ENCODE measurements at regions not wholly inside any gene's neighbourhood (a gene's known extent, or its start where the extent isn't known, plus 50 kb on each side); places are given as distances from the start of the nearest gene placed in this dataset.

DNA sequence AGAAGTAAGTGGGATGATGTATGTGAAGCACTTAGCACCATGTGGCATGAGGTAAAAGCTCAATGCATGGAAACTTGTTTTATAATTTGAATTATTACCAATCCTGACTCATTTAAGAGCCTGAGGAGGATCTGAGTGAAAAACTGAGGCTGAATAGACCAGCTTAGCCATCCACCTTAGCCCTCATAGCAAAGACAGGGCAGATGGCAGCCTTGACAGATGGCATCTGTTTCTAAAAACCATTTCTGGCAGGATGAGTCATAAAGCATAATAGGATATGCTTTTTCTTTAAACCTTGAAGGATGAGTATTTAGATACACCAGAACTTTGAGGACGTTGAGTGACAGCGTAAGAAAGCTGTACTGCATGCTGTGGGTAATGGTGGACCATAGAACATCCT is 61.0 kb upstream of the NAV2 start:
- in situ Hi-C loops (cut with MboI; ENCODE audit: low pct_unique_long_range_greater_than_20kb, low sequenced_read_pairs, unreplicated experiment) = no loop called here
- no peak for DNase-seq (ENCODE audit: low spot score)
- TF ChIP-seq, protein P1, sequence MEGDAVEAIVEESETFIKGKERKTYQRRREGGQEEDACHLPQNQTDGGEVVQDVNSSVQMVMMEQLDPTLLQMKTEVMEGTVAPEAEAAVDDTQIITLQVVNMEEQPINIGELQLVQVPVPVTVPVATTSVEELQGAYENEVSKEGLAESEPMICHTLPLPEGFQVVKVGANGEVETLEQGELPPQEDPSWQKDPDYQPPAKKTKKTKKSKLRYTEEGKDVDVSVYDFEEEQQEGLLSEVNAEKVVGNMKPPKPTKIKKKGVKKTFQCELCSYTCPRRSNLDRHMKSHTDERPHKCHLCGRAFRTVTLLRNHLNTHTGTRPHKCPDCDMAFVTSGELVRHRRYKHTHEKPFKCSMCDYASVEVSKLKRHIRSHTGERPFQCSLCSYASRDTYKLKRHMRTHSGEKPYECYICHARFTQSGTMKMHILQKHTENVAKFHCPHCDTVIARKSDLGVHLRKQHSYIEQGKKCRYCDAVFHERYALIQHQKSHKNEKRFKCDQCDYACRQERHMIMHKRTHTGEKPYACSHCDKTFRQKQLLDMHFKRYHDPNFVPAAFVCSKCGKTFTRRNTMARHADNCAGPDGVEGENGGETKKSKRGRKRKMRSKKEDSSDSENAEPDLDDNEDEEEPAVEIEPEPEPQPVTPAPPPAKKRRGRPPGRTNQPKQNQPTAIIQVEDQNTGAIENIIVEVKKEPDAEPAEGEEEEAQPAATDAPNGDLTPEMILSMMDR (IDR thresholded peaks at IDR 0.05; ENCODE audit: extremely low read depth, insufficient read depth, missing control alignments) = no peak

DNA sequence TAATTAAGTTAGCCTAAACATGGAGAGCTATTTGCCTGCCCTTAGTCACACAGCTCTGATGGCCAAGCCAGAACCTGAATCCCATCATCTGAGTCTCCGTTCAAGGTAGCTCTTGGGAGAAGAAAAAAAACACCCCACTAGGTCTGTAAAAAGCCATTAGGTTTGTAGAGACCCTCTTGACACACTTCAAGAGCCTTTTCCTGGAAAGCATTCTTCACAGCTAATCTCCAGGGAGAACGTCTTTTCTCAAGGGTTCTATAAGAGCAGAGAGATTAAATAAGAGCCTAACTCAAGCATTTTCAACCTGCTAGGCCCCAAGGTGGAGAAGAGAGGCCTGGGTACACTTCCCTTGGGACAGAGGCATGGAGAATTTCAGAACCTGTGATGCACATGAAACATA is 61.6 kb upstream of the NAV2 start:
- in situ Hi-C loops (cut with MboI; ENCODE audit: low pct_unique_long_range_greater_than_20kb, low sequenced_read_pairs, unreplicated experiment) = no loop called here
- TF ChIP-seq, protein P1 (IDR thresholded peaks at IDR 0.05; ENCODE audit: extremely low read depth, insufficient read depth, missing control alignments) = no peak
- no peak for DNase-seq (ENCODE audit: low spot score)

DNA sequence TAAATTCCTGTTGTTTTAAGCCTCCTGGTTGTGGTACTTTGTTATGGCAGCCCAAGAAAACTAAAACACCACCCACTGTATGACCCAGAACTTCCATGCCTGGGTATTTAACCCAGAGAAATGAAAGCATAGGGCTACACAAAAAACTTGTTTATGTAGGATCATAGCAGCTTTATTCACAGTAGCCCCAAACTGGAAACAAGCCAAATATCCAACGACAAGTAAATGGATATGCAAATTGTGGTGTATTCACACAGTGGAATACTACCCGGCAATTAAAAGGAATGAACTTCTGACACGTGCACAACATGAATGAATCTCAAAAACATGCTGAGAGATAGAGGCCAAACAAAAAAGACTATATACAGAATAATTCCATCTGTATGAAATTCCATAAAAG is 62.2 kb upstream of the NAV2 start:
- DNase-seq (ENCODE audit: low spot score) = no peak
- TF ChIP-seq, protein P1 (IDR thresholded peaks at IDR 0.05; ENCODE audit: extremely low read depth, insufficient read depth, missing control alignments) = no peak
- in situ Hi-C loops (cut with MboI; ENCODE audit: low pct_unique_long_range_greater_than_20kb, low sequenced_read_pairs, unreplicated experiment) = no loop called here

DNA sequence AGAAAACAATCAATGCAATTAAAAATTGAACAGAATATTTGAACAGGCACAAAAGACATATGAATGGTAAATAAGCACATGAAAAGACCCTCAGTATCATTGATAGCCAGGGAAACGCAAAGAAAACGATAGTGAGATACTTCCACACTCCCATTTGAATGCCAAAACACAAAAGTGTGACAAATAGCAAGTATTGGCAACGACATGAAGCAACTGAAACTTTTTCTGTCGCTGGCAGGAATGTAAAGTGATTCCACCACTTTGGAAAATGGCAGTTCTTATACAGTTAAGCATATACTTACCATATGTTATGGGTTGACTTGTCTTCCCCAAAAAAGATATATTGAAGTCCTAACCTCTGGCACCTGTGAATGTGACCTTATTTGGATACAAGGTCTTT is 62.9 kb upstream of the NAV2 start:
- TF ChIP-seq, protein P1 (IDR thresholded peaks at IDR 0.05; ENCODE audit: extremely low read depth, insufficient read depth, missing control alignments) = no peak
- DNase-seq (ENCODE audit: low spot score) = no peak
- in situ Hi-C loops (cut with MboI; ENCODE audit: low pct_unique_long_range_greater_than_20kb, low sequenced_read_pairs, unreplicated experiment) = no loop called here

DNA sequence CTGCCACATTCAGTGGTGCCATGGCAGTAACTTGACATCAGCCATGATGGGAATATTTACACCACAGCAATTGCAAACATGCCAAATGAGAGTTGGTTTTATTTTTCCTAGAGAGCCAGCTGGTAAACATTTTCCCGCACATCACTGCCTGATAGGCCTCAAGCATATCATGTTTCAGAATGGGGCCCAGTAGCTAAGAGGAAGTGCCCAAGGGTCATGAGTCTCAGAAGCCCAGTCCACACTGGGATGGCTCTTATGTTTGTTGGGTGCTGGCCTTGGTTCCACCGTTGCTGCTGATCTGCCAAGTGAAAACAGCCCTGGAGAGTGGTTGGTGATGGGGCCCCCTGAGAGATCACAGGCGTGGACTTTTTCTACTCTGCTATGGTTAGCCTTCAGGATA is 64.3 kb upstream of the NAV2 start:
- no peak for DNase-seq (ENCODE audit: low spot score)
- TF ChIP-seq, protein P1 (IDR thresholded peaks at IDR 0.05; ENCODE audit: extremely low read depth, insufficient read depth, missing control alignments) = no peak

DNA sequence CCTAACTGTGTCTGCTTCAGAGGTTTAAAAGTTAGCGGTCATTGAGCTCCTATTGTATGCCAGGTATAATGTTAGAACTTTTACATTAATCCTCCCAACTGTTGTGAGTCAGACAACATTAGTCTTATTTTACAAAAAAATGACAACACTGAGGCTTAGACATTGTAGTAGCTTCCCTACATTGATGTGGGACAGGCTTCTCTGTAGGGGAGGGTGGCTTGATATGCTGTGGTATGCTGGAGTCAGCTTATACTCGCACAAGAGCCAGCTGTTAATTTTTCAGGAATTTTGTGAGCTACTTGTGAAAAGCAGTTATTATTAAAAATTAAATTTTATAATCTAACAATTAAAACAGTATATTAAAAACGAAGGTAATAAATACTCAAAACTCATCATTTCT is 64.8 kb upstream of the NAV2 start:
- DNase-seq (ENCODE audit: low spot score) = no peak
- TF ChIP-seq, protein P1 (IDR thresholded peaks at IDR 0.05; ENCODE audit: extremely low read depth, insufficient read depth, missing control alignments) = no peak
- in situ Hi-C loops (cut with MboI; ENCODE audit: low pct_unique_long_range_greater_than_20kb, low sequenced_read_pairs, unreplicated experiment) = no loop called here

More for the DNA sequence above, 64.3 kb upstream of the NAV2 start:
- in situ Hi-C loops (cut with MboI; ENCODE audit: low pct_unique_long_range_greater_than_20kb, low sequenced_read_pairs, unreplicated experiment) = no loop called here

DNA sequence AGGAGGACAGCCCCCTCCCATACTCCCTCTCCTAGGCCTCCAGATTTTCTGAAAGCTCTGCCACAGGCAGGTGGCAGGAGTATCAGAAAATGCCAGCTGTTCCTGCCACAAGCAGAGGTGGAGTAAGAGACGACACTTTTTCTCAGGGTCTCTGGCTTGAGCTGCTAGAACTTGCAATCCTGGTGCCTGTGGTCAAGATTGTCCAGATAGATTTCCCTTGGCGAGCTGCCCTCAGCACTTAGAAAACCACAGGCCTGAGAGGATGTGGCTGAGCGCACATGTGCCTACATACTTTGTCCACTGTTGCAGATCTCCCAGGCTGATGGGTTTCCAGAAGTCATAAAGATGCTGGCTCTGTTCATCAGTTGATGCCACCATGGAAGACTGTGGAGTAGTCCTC is 65.7 kb upstream of the NAV2 start:
- in situ Hi-C loops (cut with MboI; ENCODE audit: low pct_unique_long_range_greater_than_20kb, low sequenced_read_pairs, unreplicated experiment) = no loop called here
- DNase-seq (ENCODE audit: low spot score) = no peak
- TF ChIP-seq, protein P1 (IDR thresholded peaks at IDR 0.05; ENCODE audit: extremely low read depth, insufficient read depth, missing control alignments) = no peak
